ENCODE measurements at regions not wholly inside any gene's neighbourhood (a gene's known extent, or its start where the extent isn't known, plus 50 kb on each side); places are given as distances from the start of the nearest gene placed in this dataset.

GRCh38 chr12:20259786-20260185, 108.6 kb upstream of the PDE3A start:
- H4K8ac ChIP-seq (ENCODE audit: low read depth, low read length): no peak overlapping the region
- no peaks in the 10 kb centered on the region for H3K27me3 ChIP-seq (ENCODE audit: insufficient read depth, low read length)
- H4K91ac ChIP-seq (ENCODE audit: low read depth, low read length): no peak overlapping the region
- no peak for DNase-seq
- no peak overlapping the region for H3K9ac ChIP-seq (ENCODE audit: low read length)
- no peak overlapping the region for H3K27ac ChIP-seq (ENCODE audit: low read depth, low read length)
- H3K79me2 ChIP-seq (ENCODE audit: control insufficient read depth, insufficient read depth, low read length, poor library complexity): no peaks in the 10 kb centered on the region
- no peaks in the 10 kb centered on the region for H3K9me3 ChIP-seq (ENCODE audit: insufficient read depth, low read depth, low read length)
- H3K36me3 ChIP-seq (ENCODE audit: control insufficient read depth in 1 of 2, insufficient read depth in 2 of 2, low read length in 2 of 2): no peaks in the 10 kb centered on the region
- H3K14ac ChIP-seq (ENCODE audit: low read length): no peak overlapping the region
- H4K12ac ChIP-seq (ENCODE audit: low read depth, low read length): no peak overlapping the region
- H3K4me1 ChIP-seq (ENCODE audit: control insufficient read depth in 1 of 2, insufficient read depth in 2 of 2, low read length in 2 of 2): peaks cover 0 to 4% of the 10 kb centered on the region in 2 experiments
- H3K4me3 ChIP-seq (ENCODE audit: low read depth, low read length): no peak overlapping the region
- no CpG with 5 or more reads among the region's 2 CpGs for WGBS (ENCODE audit: extremely low coverage, insufficient coverage, insufficient read length)
- no peak overlapping the region for H3K18ac ChIP-seq (ENCODE audit: low read length)
- no peak overlapping the region for H2BK120ac ChIP-seq (ENCODE audit: insufficient read depth, low read length, poor library complexity)
- no peak overlapping the region for H3K4me2 ChIP-seq (ENCODE audit: low read length)
- no peak overlapping the region for H3K23ac ChIP-seq (ENCODE audit: low read length)
- H2AK5ac ChIP-seq (ENCODE audit: low read length): no peak overlapping the region
- no peaks in the 10 kb centered on the region for H3K79me1 ChIP-seq (ENCODE audit: low read length)
- no peak overlapping the region for H2BK5ac ChIP-seq (ENCODE audit: low read depth, low read length, poor library complexity)
- no peak overlapping the region for H2AFZ ChIP-seq (ENCODE audit: insufficient read depth, low read length, poor library complexity)
- no peak overlapping the region for H2BK12ac ChIP-seq (ENCODE audit: low read length)
- H3K4ac ChIP-seq (ENCODE audit: low read depth, low read length): no peak overlapping the region

- no CpG with 5 or more reads among the region's 4 CpGs for WGBS (ENCODE audit: extremely low coverage, insufficient coverage, insufficient read length)
- Histone ChIP-seq H3K27me3 (ENCODE audit: insufficient read depth, low read length) (no peaks in the 10 kb centered on the region), H2AFZ (ENCODE audit: insufficient read depth, low read length, poor library complexity) (no peak overlapping the region), H3K4me1 (ENCODE audit: control insufficient read depth in 1 of 2, insufficient read depth in 2 of 2, low read length in 2 of 2) (peaks cover 0 to 6% of the 10 kb centered on the region in 2 experiments), H3K23ac (ENCODE audit: low read length) (no peak overlapping the region), H4K8ac (ENCODE audit: low read depth, low read length) (no peak overlapping the region), H3K4me3 (ENCODE audit: low read depth, low read length) (no peak overlapping the region), H3K18ac (ENCODE audit: low read length) (no peak overlapping the region), H3K4me2 (ENCODE audit: low read length) (no peak overlapping the region), H3K36me3 (ENCODE audit: control insufficient read depth in 1 of 2, insufficient read depth in 2 of 2, low read length in 2 of 2) (no peaks in the 10 kb centered on the region), H3K4ac (ENCODE audit: low read depth, low read length) (no peak overlapping the region), H3K9ac (ENCODE audit: low read length) (no peak overlapping the region), H2BK120ac (ENCODE audit: insufficient read depth, low read length, poor library complexity) (no peak overlapping the region), H4K12ac (ENCODE audit: low read depth, low read length) (no peak overlapping the region), H2BK5ac (ENCODE audit: low read depth, low read length, poor library complexity) (no peak overlapping the region), H4K91ac (ENCODE audit: low read depth, low read length) (no peak overlapping the region), H3K27ac (ENCODE audit: low read depth, low read length) (no peak overlapping the region), H2AK5ac (ENCODE audit: low read length) (no peak overlapping the region), H3K14ac (ENCODE audit: low read length) (no peak overlapping the region), H3K79me1 (ENCODE audit: low read length) (no peaks in the 10 kb centered on the region), H3K79me2 (ENCODE audit: control insufficient read depth, insufficient read depth, low read length, poor library complexity) (no peaks in the 10 kb centered on the region), H2BK12ac (ENCODE audit: low read length) (no peak overlapping the region), H3K9me3 (ENCODE audit: insufficient read depth, low read depth, low read length) (no peaks in the 10 kb centered on the region)
- no peak for DNase-seq
Observed at GRCh38 chr12:20260851-20261250, 107.5 kb upstream of the PDE3A start.

- Histone ChIP-seq H2AK5ac (ENCODE audit: low read length) (no peak overlapping the region), H3K4ac (ENCODE audit: low read depth, low read length) (no peak overlapping the region), H3K36me3 (ENCODE audit: control insufficient read depth in 1 of 2, insufficient read depth in 2 of 2, low read length in 2 of 2) (no peaks in the 10 kb centered on the region), H3K23ac (ENCODE audit: low read length) (no peak overlapping the region), H3K4me1 (ENCODE audit: control insufficient read depth in 1 of 2, insufficient read depth in 2 of 2, low read length in 2 of 2) (peaks cover 0 to 6% of the 10 kb centered on the region in 2 experiments), H3K27ac (ENCODE audit: low read depth, low read length) (no peak overlapping the region), H3K9ac (ENCODE audit: low read length) (no peak overlapping the region), H3K18ac (ENCODE audit: low read length) (no peak overlapping the region), H4K8ac (ENCODE audit: low read depth, low read length) (no peak overlapping the region), H2BK5ac (ENCODE audit: low read depth, low read length, poor library complexity) (no peak overlapping the region), H2BK120ac (ENCODE audit: insufficient read depth, low read length, poor library complexity) (no peak overlapping the region), H4K12ac (ENCODE audit: low read depth, low read length) (no peak overlapping the region), H2BK12ac (ENCODE audit: low read length) (no peak overlapping the region), H2AFZ (ENCODE audit: insufficient read depth, low read length, poor library complexity) (no peak overlapping the region), H4K91ac (ENCODE audit: low read depth, low read length) (no peak overlapping the region), H3K79me1 (ENCODE audit: low read length) (no peaks in the 10 kb centered on the region), H3K79me2 (ENCODE audit: control insufficient read depth, insufficient read depth, low read length, poor library complexity) (no peaks in the 10 kb centered on the region), H3K9me3 (ENCODE audit: insufficient read depth, low read depth, low read length) (no peaks in the 10 kb centered on the region), H3K27me3 (ENCODE audit: insufficient read depth, low read length) (no peaks in the 10 kb centered on the region), H3K4me3 (ENCODE audit: low read depth, low read length) (no peak overlapping the region), H3K4me2 (ENCODE audit: low read length) (no peak overlapping the region), H3K14ac (ENCODE audit: low read length) (no peak overlapping the region)
- no CpG with 5 or more reads among the region's 2 CpGs for WGBS (ENCODE audit: extremely low coverage, insufficient coverage, insufficient read length)
- no peak for DNase-seq
Observed at GRCh38 chr12:20262119-20262518, 106.2 kb upstream of the PDE3A start.

GRCh38 chr12:20264026-20264425, 104.3 kb upstream of the PDE3A start:
- Histone ChIP-seq H3K79me1 (ENCODE audit: low read length) (no peaks in the 10 kb centered on the region), H3K23ac (ENCODE audit: low read length) (no peak overlapping the region), H3K4me3 (ENCODE audit: low read depth, low read length) (no peak overlapping the region), H2BK5ac (ENCODE audit: low read depth, low read length, poor library complexity) (no peak overlapping the region), H4K91ac (ENCODE audit: low read depth, low read length) (no peak overlapping the region), H3K9ac (ENCODE audit: low read length) (no peak overlapping the region), H2BK12ac (ENCODE audit: low read length) (no peak overlapping the region), H3K14ac (ENCODE audit: low read length) (no peak overlapping the region), H4K8ac (ENCODE audit: low read depth, low read length) (no peak overlapping the region), H2AK5ac (ENCODE audit: low read length) (no peak overlapping the region), H3K27me3 (ENCODE audit: insufficient read depth, low read length) (no peaks in the 10 kb centered on the region), H4K12ac (ENCODE audit: low read depth, low read length) (no peak overlapping the region), H3K36me3 (ENCODE audit: control insufficient read depth in 1 of 2, insufficient read depth in 2 of 2, low read length in 2 of 2) (no peaks in the 10 kb centered on the region), H3K4me2 (ENCODE audit: low read length) (no peak overlapping the region), H3K4me1 (ENCODE audit: control insufficient read depth in 1 of 2, insufficient read depth in 2 of 2, low read length in 2 of 2) (peaks cover 0 to 6% of the 10 kb centered on the region in 2 experiments), H3K27ac (ENCODE audit: low read depth, low read length) (no peak overlapping the region), H2AFZ (ENCODE audit: insufficient read depth, low read length, poor library complexity) (no peak overlapping the region), H3K79me2 (ENCODE audit: control insufficient read depth, insufficient read depth, low read length, poor library complexity) (no peaks in the 10 kb centered on the region), H3K9me3 (ENCODE audit: insufficient read depth, low read depth, low read length) (no peaks in the 10 kb centered on the region), H3K18ac (ENCODE audit: low read length) (no peak overlapping the region), H2BK120ac (ENCODE audit: insufficient read depth, low read length, poor library complexity) (no peak overlapping the region), H3K4ac (ENCODE audit: low read depth, low read length) (no peak overlapping the region)
- WGBS (ENCODE audit: extremely low coverage, insufficient coverage, insufficient read length): no CpG with 5 or more reads among the region's 2 CpGs
- DNase-seq: no peak
